Suprapubic skin (tissue), 4 donors: ENCODE measurements at regions not wholly inside any gene's neighbourhood (a gene's known extent, or its start where the extent isn't known, plus 50 kb on each side); places are given as distances from the start of the nearest gene placed in this dataset.

Experiments used
- DNase-seq, 2 donors: peaks; one replicate each; pipeline ENCODE4 v3.0.0-alpha.2; 2019; ENCODE audit warnings: low spot score in 2 of 2
- H3K27ac ChIP-seq: fragments of 200-600 bp; sonication (generic); one replicate; pipeline ENCODE4 v1.5.1; 2019
- H3K27me3 ChIP-seq: fragments of 200-600 bp; sonication (generic); one replicate; pipeline ENCODE4 v1.5.1; 2019
- H3K36me3 ChIP-seq: fragments of 200-600 bp; sonication (generic); one replicate; pipeline ENCODE4 v1.5.1; 2019
- H3K4me1 ChIP-seq: fragments of 200-600 bp; sonication (generic); one replicate; pipeline ENCODE4 v1.5.1; 2019
- H3K4me3 ChIP-seq: fragments of 200-600 bp; sonication (generic); one replicate; pipeline ENCODE4 v1.5.1; 2019; ENCODE audit warnings: mild to moderate bottlenecking
- H3K9me3 ChIP-seq: fragments of 200-600 bp; sonication (generic); one replicate; pipeline ENCODE4 v1.5.1; 2019
- CTCF ChIP-seq, 2 donors: fragments of 200-600 bp in 1 of 2; fragments of 450-650 bp in 1 of 2; sonication (generic) in 1 of 2; IDR thresholded peaks; one replicate each; pipeline ENCODE4 v1.5.1; 2016 to 2019; ENCODE audit warnings: antibody characterized with exemption in 2 of 2, mild to moderate bottlenecking in 1 of 2, moderate library complexity in 1 of 2
- EP300 ChIP-seq: sonication (generic); formaldehyde crosslinking; IDR thresholded peaks from one replicate; pipeline ENCODE4 v1.6.1; 2017; ENCODE audit warnings: antibody characterized with exemption
- POLR2A ChIP-seq, 2 donors: fragments of 450-650 bp; IDR thresholded peaks; one replicate each; pipeline ENCODE4 v1.6.1; 2017; ENCODE audit warnings: antibody characterized with exemption in 2 of 2, mild to moderate bottlenecking in 2 of 2, moderate library complexity in 2 of 2
- POLR2AphosphoS5 ChIP-seq, 3 donors: sonication (generic); formaldehyde crosslinking; IDR thresholded peaks; one replicate each; pipeline ENCODE4 v1.6.1; 2017; ENCODE audit warnings: antibody characterized with exemption in 3 of 3
- WGBS: methylation state at CpG from one replicate; pipeline ENCODE4 v1.1.5; 2018; 5-methylcytosine and 5-hydroxymethylcytosine counted together

- TF ChIP-seq POLR2A (IDR thresholded peaks at IDR 0.05), result no peak
- no peak for DNase-seq
- peak overlapping the region; percentile 50 for H3K4me3 ChIP-seq
These were observed 69.9 kb downstream of the CTAGE1 start for GRCh38 chr18:22347606-22348511.

GRCh38 chr18:22346953-22347605, 70.6 kb downstream of the CTAGE1 start:
- 69% methylated on average over 15 of the region's 15 CpGs for WGBS
- H3K27ac ChIP-seq, result no peak overlapping the region
- peaks cover 30% of the 10 kb centered on the region for H3K4me1 ChIP-seq
- no peaks in the 10 kb centered on the region for H3K9me3 ChIP-seq
- no peak overlapping the region for H3K4me3 ChIP-seq
- H3K27me3 ChIP-seq, result peaks cover 37% of the 10 kb centered on the region
- no peak for TF ChIP-seq POLR2A (IDR thresholded peaks at IDR 0.05)
- no peak for TF ChIP-seq CTCF (IDR thresholded peaks at IDR 0.05)
- no peak for TF ChIP-seq EP300
- no peaks in the 10 kb centered on the region for H3K36me3 ChIP-seq
- no peak for DNase-seq

More at GRCh38 chr18:22347606-22348511, 69.9 kb downstream of the CTAGE1 start:
- Histone ChIP-seq H3K27me3 (peaks cover 37% of the 10 kb centered on the region), H3K4me1 (peaks cover 30% of the 10 kb centered on the region), H3K9me3 (no peaks in the 10 kb centered on the region), H3K27ac (peak overlapping the region; percentile 61), H3K36me3 (no peaks in the 10 kb centered on the region)
- WGBS, result 37% methylated on average over 19 of the region's 26 CpGs

- 55% methylated on average over 2 of the region's 2 CpGs for WGBS
- no peak for DNase-seq
These were observed 71.2 kb downstream of the CTAGE1 start for GRCh38 chr18:22346401-22346952.

GRCh38 chr18:22345718-22346117, 72.0 kb downstream of the CTAGE1 start:
- H3K27ac ChIP-seq, result no peak overlapping the region
- H3K4me1 ChIP-seq, result peaks cover 30% of the 10 kb centered on the region
- no peaks in the 10 kb centered on the region for H3K36me3 ChIP-seq
- peaks cover 36% of the 10 kb centered on the region for H3K27me3 ChIP-seq
- no peak overlapping the region for H3K4me3 ChIP-seq
- TF ChIP-seq EP300, result no peak
- no peaks in the 10 kb centered on the region for H3K9me3 ChIP-seq
- 41% methylated on average over 2 of the region's 2 CpGs for WGBS
- DNase-seq, result no peak

More at GRCh38 chr18:22346401-22346952, 71.2 kb downstream of the CTAGE1 start:
- peaks cover 30% of the 10 kb centered on the region for H3K4me1 ChIP-seq
- H3K9me3 ChIP-seq, result no peaks in the 10 kb centered on the region
- TF ChIP-seq EP300 (no peak), CTCF (IDR thresholded peaks at IDR 0.05) (no peak), POLR2A (IDR thresholded peaks at IDR 0.05) (no peak), POLR2AphosphoS5 (IDR thresholded peaks at IDR 0.05) (no peak)
- H3K4me3 ChIP-seq, result no peak overlapping the region
- no peaks in the 10 kb centered on the region for H3K36me3 ChIP-seq
- H3K27ac ChIP-seq, result no peak overlapping the region
- H3K27me3 ChIP-seq, result peaks cover 37% of the 10 kb centered on the region

GRCh38 chr18:22344908-22345670, 72.6 kb downstream of the CTAGE1 start:
- WGBS, result 62% methylated on average over 3 of the region's 3 CpGs
- H3K4me1 ChIP-seq, result peaks cover 30% of the 10 kb centered on the region
- DNase-seq, result no peak
- H3K9me3 ChIP-seq, result no peaks in the 10 kb centered on the region
- H3K27ac ChIP-seq, result no peak overlapping the region
- no peaks in the 10 kb centered on the region for H3K36me3 ChIP-seq
- no peak overlapping the region for H3K4me3 ChIP-seq
- peaks cover 30% of the 10 kb centered on the region for H3K27me3 ChIP-seq
- TF ChIP-seq CTCF (IDR thresholded peaks at IDR 0.05), result no peak
